ENCODE measurements at regions not wholly inside any gene's neighbourhood (a gene's known extent, or its start where the extent isn't known, plus 50 kb on each side); places are given as distances from the start of the nearest gene placed in this dataset.

GRCh38 chr13:33761740-33762139 lies 56.2 kb upstream of the RFC3 start:
- DNase-seq = no peak

DNA sequence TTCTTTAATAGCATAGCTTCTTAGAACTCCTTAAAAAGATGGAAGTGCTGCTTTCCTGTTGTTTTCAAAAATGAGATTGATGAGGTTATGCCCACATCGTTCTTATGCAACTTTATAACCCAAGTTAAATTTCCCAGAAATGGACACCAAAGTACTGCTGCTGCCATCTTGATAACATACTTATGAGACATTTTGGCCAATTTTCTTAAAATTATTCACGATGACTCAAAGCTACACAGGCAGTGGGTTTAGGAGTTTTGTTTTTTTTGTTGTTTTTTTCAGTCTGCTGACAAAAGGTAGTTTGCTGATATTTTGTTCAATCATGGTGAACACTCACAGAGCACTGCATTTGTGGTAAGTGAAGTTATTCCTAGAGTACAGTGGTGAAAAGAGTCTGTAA lies 54.9 kb upstream of the RFC3 start:
- no peak for DNase-seq

- DNase-seq = no peak
These were observed 53.2 kb upstream of the RFC3 start for GRCh38 chr13:33764716-33765115.

DNA sequence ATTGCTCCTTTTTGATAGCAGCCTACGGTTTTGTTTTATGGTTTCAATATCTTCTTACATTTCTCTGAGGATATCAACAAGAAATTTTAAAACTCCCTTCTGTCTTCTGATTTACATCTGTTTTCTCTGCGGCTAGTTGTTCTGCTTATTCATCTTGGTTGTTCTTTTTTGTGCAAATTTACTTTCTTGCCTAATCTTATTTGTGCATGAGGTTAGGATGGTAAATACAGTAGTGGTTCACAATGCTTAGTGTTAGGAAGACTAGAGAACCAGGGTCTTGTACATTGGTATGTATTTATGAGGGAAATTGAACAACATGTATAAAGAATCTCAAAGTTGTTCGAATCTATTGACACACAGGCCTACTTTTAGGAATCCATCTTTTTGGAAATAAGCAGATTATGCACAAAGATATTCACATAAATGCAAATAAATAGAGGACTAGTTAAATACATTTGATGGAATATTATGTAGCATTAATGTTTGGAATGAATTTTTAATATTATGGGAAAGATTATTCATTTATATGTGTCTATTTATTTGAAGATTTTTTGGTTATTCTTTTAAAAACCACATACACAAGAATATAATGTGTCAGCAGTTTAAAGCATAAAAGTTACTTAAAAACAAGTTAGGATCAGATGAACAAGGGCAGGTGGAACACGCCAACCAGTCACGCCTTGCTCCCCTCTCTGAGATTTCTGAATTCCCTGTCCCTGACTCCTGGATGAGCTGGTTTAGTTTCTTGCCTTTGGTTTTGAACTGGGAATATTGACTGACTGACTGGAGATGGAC lies 51.4 kb upstream of the RFC3 start:
- DNase-seq = no peak

DNA sequence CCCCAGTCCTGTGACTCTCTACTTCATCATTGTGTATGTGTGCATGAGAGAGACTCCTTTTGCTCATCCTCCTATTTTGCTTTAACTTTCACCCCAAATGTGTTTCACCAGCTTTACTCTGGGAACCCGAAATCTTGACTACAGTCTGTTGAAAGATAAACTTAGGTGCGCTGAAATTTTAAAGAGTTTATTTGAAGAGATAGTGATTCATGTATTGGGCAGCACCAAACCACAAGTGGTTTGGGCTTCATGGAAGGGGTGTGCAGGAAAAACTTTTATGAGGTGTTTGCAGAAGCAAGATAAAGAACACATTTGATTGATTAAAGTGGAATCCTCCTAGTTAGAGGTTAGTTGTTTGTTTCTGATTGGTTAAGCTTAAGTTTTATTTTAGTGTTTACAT lies 50.8 kb upstream of the RFC3 start:
- DNase-seq = no peak
